ENCODE measurements at regions not wholly inside any gene's neighbourhood (a gene's known extent, or its start where the extent isn't known, plus 50 kb on each side); places are given as distances from the start of the nearest gene placed in this dataset.

DNA sequence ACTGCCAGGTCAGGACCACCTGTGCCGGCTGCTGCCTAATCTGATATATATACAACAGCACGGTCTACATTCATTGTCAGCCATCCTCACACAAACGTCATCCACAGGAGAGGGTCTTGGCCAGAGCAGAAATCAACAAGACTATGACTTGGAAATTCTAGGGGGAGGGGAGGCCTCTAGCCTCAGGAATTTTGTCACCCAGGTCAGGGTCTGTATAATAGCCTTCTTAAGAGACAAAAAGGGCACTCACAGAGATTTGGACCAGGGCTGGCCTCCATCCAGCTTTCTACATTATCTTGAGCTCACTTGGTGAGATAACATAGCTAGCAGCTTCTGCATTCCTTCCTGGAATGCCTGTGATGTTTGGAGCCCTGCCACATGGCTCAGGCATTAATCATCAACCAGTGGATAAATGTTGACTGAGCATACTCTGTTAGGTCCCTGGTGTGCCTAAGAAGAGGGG is 50.4 kb upstream of the CTIF start:
- DNase-seq: no peak

- no peak for DNase-seq
These were observed 52.1 kb upstream of the CTIF start for GRCh38 chr18:48486754-48487153.

- DNase-seq: no peak
These were observed 52.9 kb upstream of the CTIF start for GRCh38 chr18:48485828-48486405.

- DNase-seq: no peak
These were observed 57.7 kb upstream of the CTIF start for GRCh38 chr18:48481092-48481491.

DNA sequence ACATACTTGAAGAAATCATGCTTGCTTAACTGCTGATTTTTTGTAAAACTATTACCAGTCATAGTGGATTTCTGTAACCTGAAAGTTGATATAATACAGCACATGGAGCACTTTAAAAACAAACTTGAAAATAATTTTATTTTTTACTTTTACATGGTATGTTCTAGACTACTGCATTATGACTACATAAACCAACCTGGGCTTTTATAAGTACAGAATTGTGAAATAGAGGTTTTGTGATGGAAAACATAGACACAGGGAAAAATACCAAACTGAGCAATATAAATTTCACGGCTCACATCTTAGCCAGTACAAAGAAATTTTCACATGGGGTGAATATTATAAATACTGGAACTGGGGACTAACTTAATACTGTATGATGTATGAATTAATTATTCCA is 59.3 kb upstream of the CTIF start:
- no peak for DNase-seq

DNA sequence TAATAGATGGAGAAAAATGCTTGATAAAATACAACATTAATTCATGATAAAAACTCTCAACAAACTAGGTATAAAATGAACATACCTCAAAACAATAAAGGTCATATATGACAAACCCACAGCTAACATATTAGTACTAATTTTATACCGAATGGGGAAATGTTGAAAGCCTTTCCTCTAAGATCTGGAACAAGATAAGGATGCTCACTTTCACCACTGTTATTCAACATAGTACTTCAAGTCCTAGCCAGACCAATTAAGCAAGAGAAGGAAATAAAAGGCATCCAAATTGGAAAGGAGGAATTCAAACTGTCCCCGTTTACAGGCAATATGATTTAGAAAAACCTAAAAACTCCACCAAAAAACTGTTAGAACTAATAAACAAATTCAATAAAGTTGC is 61.5 kb upstream of the CTIF start:
- DNase-seq: no peak

DNA sequence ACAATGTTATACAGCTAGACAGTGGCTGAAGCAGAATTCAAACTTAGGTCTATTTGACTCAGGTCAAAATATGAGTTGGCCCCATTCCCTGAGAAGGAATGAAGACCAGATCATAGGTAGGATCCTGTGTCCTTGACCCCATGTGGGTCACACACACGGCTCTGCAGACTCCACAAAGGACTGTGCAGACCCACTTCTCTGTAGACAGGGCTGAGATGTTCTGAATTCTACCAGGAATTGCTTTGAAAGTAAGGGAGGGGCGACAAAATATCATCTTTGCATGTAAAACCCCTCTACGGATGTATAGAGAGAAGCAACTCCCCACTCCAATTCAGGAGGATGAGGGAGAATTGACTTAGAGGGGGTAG is 62.3 kb upstream of the CTIF start:
- no peak for DNase-seq

DNA sequence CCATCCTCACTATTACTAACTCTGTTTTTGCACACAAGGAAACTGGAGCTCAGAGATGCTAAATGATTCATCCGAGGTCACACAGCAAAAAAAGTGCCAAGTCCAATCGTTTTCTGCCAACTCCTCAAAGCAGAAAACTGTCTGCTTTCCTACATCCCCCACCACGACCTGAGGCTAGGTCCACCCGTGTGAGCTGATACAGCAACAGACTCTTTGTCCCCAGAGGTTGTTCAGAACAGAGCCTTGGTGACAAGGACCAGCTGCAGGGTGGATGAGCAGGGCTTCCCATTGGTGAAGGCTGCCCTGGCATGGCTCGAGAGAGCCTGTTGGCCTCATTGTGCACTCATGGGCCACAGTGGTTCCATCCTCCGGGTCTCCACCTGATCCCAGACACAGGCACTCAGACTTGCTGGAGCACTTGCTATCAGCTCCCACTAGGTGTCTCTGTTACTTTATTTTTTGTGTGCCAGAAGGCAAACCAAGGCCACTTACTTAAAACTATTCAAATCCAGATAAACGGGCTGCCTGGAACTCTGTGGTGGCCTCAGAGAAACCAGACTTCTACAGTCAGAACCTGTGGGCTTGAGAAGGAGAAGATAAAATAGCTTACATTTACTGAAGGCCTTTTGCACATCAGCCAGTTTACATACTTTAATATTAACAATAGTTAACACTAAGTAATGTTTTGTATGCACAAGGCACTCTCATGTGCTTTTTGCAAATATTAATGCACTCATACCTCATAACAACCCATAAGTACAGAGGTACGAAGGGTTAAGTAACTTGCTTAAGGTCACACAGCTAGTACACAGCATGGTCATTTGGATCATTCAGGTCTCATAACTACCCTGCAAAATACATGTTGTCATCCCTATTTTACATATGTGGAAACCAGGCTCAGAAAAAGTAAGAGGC is 62.9 kb upstream of the CTIF start:
- peak; percentile 47 to 58 for DNase-seq

DNA sequence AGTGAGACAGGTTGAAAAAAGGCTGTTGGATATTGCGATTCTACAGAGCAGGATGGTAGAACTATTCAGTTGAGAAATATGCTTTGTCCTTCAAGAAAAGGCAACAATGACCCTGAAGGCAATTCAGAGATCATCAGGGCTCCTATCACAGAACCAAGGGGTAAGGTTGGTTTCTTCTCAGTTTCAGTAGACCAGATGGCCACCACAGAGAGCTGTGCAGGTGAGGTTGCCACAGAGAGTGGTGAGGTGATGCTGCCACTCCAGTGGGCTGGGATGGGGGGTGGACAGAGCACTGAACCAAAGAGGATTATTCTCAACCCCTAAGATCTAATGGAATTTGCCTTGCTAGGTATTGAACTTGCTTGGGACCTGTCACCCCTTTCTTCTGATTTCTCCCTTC is 64.6 kb upstream of the ZBTB7C start:
- no peak for DNase-seq

GRCh38 chr18:48472610-48473009 is 63.4 kb upstream of the ZBTB7C start:
- DNase-seq: no peak

DNA sequence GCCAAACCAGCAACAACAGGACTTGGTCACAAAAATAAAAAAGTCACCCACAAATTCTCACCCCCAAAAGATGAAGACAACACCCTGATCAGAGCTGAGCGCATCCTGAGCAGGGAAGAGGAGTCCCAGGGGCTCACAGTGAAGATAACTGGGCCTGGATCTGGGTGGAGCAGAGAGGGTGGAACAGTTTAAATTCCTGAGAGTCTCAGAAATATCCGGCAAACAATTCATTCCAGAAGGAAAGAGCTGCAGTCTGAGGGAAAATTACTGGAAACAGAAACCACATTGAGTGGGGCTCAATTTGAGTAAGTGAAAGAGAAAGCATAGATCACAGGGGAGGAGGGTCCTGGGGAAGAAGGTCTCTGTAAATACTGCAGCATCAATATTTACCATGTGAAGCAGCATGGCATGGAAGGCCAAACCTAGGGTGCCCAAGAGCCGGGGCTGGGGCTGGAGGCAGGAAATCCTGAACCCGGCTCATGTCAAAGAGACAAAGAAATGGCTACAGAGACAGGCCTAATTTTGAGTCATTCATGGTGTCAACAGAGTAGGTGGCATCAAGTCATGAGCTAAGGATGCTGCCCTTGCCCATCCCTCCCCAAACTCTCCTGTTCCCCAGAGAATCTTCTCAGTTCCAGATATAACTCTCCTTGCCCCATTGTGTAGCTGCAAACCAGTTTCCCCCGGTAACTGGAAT is 61.4 kb upstream of the ZBTB7C start:
- DNase-seq: no peak

DNA sequence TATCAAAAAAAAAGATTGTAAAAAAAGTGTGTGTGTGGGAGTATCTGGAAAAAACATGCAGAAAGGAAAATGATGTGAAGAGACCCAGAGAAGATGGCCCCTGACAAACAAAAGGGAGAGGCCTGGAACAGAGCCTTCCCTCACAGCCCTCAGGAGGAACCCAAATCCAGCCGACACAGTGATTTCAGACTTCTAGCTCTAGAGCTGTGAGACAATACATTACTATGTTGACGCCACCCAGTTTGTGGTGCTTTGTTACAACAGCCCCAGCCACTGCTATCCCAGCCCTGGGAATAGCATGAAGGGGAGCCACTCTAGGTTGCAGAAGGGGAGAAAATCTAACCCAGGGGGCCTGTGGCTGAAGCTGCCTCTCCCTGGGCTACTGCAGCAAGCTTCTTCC is 59.0 kb upstream of the ZBTB7C start:
- DNase-seq: no peak

DNA sequence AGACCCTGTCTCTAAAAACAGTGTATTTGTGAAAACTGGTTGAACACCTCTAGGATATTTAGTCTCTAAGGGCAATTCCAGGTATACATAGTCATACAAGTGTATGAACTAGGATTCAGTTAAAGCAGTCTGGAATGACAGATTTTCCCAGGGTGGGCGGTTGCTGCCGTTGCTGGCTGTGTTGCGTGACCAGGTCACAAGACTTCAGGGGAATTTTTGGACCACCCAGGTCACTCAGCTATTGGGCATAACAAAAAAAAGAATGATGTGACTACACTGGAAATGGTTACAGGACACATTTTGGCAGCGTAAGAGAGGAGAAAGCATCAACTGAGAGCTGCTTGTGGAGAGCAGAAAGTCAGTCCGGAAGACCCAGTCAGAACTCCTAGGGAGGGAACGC is 58.0 kb upstream of the ZBTB7C start:
- no peak for DNase-seq

DNA sequence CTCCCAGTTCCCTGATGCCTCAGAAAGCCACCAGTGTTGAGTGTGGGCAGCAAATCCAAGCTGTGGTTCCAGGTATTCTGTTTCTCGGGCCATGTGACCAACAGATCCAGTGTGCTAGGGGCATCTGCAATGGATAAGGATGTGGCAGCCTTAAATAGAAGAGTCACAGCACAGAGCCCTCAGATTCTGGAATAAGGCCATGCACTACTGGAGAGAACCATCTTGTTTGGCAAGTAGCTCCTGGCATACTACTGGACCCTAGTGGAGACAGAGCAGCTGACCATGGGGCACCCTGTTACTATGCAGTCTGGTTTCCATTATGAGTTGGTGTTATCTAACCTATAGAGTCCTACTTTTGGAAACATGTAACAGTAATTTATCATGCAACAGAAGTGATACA is 53.3 kb upstream of the ZBTB7C start:
- no peak for DNase-seq

- DNase-seq: no peak
These were observed 51.9 kb upstream of the ZBTB7C start for GRCh38 chr18:48460929-48461583.

GRCh38 chr18:48459465-48459864 is 50.3 kb upstream of the ZBTB7C start:
- DNase-seq: no peak

- no peak for DNase-seq
These were observed 49.8 kb upstream of the ZBTB7C start for GRCh38 chr18:48459016-48459415.

Data from cerebellar nuclear complex (tissue), 1 donor.